GM12892 (cell line): ENCODE measurements at regions not wholly inside any gene's neighbourhood (a gene's known extent, or its start where the extent isn't known, plus 50 kb on each side); places are given as distances from the start of the nearest gene placed in this dataset.

Source experiments
- POLR2A ChIP-seq: IDR thresholded peaks from 2 replicates; pipeline ENCODE4 v1.6.1; 2011; ENCODE audit warnings: low read depth, low read length, control low read depth
- POLR2AphosphoS5 ChIP-seq: IDR thresholded peaks from 2 replicates; pipeline ENCODE4 v1.6.1; 2011; ENCODE audit warnings: low read depth, low read length, control low read depth
- TAF1 ChIP-seq: IDR thresholded peaks from 2 replicates; pipeline ENCODE4 v1.6.1; 2011; ENCODE audit warnings: low read depth, mild to moderate bottlenecking, control low read depth, low read length, borderline replicate concordance

DNA sequence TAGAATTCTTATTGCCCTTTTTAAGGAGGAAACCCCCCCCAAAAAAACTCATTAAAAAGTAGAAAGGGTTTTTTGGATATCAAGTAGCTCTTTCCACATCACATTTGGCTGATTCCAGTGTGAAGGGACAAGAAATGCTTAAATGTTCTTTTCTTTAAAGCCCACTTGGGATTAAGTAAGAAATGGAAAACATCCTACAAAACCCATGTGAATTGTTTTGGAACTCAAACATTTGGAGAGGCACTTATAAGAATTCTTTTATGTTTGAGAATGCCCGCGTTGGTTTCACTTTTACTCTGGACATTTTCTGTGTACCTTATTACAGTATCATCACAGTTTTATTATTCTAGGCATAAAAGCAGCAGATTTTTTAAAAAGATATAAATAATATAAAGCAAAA lies 301.1 kb upstream of the ACTBL2 start:
- TF ChIP-seq TAF1 (no peak), POLR2A (no peak), POLR2AphosphoS5 (no peak)
